Activated naive CD4-positive, alpha-beta T cell treated with anti-CD3 and anti-CD28 coated beads, Interleukin-2, amount 50 U/mL, for 24 hours (primary cell): ENCODE measurements at regions not wholly inside any gene's neighbourhood (a gene's known extent, or its start where the extent isn't known, plus 50 kb on each side); places are given as distances from the start of the nearest gene placed in this dataset.

Source experiments
- H3K27ac Mint-ChIP-seq: one replicate; pipeline ENCODE4 v1.8.0; 2021; ENCODE audit warnings: mild to moderate bottlenecking, mixed read lengths
- H3K27me3 Mint-ChIP-seq: one replicate; pipeline ENCODE4 v1.8.0; 2021; ENCODE audit warnings: mixed read lengths
- H3K36me3 Mint-ChIP-seq: one replicate; pipeline ENCODE4 v1.8.0; 2021; ENCODE audit warnings: mixed read lengths
- H3K4me1 Mint-ChIP-seq: one replicate; pipeline ENCODE4 v1.8.0; 2021; ENCODE audit warnings: mixed read lengths
- H3K4me3 Mint-ChIP-seq: one replicate; pipeline ENCODE4 v1.8.0; 2021; ENCODE audit warnings: mild to moderate bottlenecking, mixed read lengths
- H3K9me3 Mint-ChIP-seq: one replicate; pipeline ENCODE4 v1.8.0; 2021; ENCODE audit warnings: mixed read lengths

- Mint-ChIP-seq H3K36me3 (no peaks in the 10 kb centered on the region), H3K9me3 (no peaks in the 10 kb centered on the region), H3K27ac (no peak overlapping the region), H3K27me3 (peaks cover 9% of the 10 kb centered on the region), H3K4me1 (no peaks in the 10 kb centered on the region), H3K4me3 (no peak overlapping the region)
Observed at GRCh38 chr20:57909763-57910331, 200.0 kb upstream of the PMEPA1 start.

GRCh38 chr20:57908704-57909630 lies 199.2 kb upstream of the PMEPA1 start:
- no peak overlapping the region for H3K27ac Mint-ChIP-seq
- no peaks in the 10 kb centered on the region for H3K9me3 Mint-ChIP-seq
- no peaks in the 10 kb centered on the region for H3K4me1 Mint-ChIP-seq
- peaks cover 16% of the 10 kb centered on the region for H3K27me3 Mint-ChIP-seq
- no peak overlapping the region for H3K4me3 Mint-ChIP-seq
- H3K36me3 Mint-ChIP-seq: no peaks in the 10 kb centered on the region

DNA sequence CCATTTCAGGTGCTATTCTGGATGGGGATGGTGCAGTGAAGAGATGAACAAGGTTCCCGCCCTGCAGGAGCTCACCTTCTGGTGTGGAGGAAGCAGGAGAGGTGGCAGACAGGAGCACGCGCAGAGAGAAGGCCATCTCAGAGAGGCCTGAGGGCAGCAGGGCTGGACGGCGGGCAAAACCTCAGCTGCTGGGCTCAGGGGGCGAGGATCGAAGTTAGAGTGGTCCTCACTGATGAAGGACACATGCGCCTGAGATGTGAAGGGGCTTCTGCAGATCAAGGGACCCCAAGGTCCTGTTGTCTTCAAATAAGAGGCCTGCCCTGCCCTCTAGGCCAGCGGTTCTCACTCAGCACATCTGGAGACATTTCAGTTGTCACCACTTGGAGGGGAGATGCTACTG lies 198.4 kb upstream of the PMEPA1 start:
- Mint-ChIP-seq H3K27ac (no peak overlapping the region), H3K36me3 (no peaks in the 10 kb centered on the region), H3K9me3 (no peaks in the 10 kb centered on the region), H3K4me1 (no peaks in the 10 kb centered on the region), H3K27me3 (peaks cover 16% of the 10 kb centered on the region), H3K4me3 (no peak overlapping the region)

DNA sequence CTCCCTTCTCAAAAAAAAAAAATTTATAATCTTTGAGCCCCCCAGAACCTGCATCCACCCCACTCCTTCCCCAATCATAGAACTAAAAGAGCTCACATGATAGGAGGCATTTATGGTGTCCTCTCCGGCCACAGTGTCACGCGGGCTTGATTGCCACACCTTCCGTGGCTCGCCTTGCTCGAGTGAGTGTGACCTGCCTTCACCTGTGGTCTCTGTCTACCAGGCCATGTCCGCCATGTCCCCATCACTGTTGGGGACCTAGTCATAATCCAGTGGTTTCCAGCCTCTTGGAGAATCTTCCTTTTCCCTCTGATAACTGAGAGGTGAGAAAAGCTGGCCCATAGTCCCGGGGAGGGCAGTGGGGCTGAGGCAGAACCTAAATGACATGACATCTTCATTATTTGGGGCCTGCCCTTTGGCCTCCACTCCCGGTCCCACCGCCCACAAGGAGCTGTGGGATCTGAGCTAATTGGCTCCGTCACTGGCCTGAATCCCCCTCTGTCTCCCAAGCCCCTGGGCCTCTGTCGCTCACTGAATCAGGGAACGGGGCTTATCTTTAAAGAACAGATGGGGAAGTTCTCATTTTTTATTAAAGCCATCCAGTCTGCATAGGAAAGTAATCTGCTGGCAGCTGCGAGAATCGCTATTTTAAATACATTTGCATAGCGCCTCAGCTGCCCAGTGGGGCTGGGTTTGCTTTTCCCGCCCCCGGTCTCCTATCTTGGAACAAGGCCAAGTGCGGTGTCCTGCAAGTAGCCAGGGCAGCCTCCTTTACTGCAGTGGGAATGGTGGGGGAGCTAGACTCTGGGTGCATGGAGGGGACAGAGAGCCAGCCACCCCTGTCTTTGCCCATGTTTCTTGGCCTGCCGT lies 197.6 kb upstream of the PMEPA1 start:
- Mint-ChIP-seq H3K36me3 (no peaks in the 10 kb centered on the region), H3K27me3 (peaks cover 16% of the 10 kb centered on the region), H3K27ac (no peak overlapping the region), H3K4me3 (no peak overlapping the region), H3K4me1 (no peaks in the 10 kb centered on the region), H3K9me3 (no peaks in the 10 kb centered on the region)

- Mint-ChIP-seq H3K4me3 (no peak overlapping the region), H3K9me3 (no peaks in the 10 kb centered on the region), H3K27me3 (peaks cover 13% of the 10 kb centered on the region), H3K27ac (no peak overlapping the region), H3K4me1 (no peaks in the 10 kb centered on the region), H3K36me3 (no peaks in the 10 kb centered on the region)
Observed at GRCh38 chr20:57905448-57905847, 195.6 kb upstream of the PMEPA1 start.

- Mint-ChIP-seq H3K4me3 (no peak overlapping the region), H3K36me3 (no peaks in the 10 kb centered on the region), H3K27me3 (peaks cover 12% of the 10 kb centered on the region), H3K4me1 (no peaks in the 10 kb centered on the region), H3K27ac (no peak overlapping the region), H3K9me3 (no peaks in the 10 kb centered on the region)
Observed at GRCh38 chr20:57904314-57905105, 194.7 kb upstream of the PMEPA1 start.

GRCh38 chr20:57902473-57902872 lies 192.7 kb upstream of the PMEPA1 start:
- no peaks in the 10 kb centered on the region for H3K9me3 Mint-ChIP-seq
- H3K4me1 Mint-ChIP-seq: no peaks in the 10 kb centered on the region
- no peaks in the 10 kb centered on the region for H3K36me3 Mint-ChIP-seq
- no peak overlapping the region for H3K4me3 Mint-ChIP-seq
- H3K27ac Mint-ChIP-seq: no peak overlapping the region
- peaks cover 12% of the 10 kb centered on the region for H3K27me3 Mint-ChIP-seq

DNA sequence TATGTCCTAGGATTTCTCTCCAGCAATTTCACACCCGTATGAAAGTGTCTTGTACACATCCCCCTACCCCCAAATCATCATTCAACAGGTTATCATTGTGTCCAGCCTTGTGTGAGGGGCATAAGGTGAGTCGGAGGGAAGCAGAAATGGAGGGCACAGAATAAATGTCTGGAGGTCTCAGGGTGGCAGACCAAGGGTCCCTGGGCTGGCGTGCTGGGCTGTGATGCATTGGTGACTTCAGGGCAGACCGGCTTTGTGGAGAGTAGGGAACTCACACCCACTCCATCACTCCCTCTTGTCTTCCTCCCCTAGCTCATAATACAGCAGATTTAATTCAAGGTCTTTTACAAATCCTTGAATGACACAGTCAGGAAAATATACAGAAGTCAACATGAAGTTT lies 191.7 kb upstream of the PMEPA1 start:
- Mint-ChIP-seq H3K27ac (no peak overlapping the region), H3K9me3 (no peaks in the 10 kb centered on the region), H3K4me3 (no peak overlapping the region), H3K4me1 (no peaks in the 10 kb centered on the region), H3K27me3 (peaks cover 12% of the 10 kb centered on the region), H3K36me3 (no peaks in the 10 kb centered on the region)

DNA sequence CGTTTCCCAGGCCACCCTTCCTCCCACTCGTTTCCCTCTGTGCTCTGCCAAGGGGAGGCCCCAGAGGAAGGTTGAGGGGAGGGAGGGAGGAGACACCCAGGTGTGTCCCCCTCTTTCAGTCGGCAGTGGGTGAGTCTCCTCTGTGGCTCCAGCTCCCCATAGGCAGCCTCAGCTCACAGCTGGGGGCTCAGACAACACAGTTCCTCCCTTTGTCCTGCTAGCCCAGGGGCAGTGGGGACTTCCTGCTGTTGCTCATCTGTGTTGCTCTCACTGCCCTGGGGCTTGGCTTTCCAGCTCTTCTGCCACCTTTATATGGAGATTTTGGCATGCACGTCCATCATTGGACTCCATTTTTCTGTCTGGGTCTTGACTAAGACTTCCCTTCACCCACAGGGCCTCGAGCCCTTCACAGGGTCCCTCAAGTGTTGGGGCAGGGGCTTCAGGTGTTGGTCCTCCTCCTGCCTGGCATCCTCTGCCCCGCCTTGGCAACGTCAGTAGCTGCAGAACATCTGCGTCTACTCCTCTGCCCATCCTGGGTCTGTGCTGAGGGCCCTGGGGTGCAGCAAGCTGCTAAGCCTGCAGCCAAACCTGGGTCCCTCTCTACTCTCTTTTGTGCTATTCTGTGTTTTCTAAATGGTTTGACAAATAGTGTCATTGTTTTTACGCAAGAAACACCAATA lies 190.6 kb upstream of the PMEPA1 start:
- Mint-ChIP-seq H3K4me3 (no peak overlapping the region), H3K36me3 (no peaks in the 10 kb centered on the region), H3K27me3 (peaks cover 8% of the 10 kb centered on the region), H3K27ac (no peak overlapping the region), H3K4me1 (no peaks in the 10 kb centered on the region), H3K9me3 (no peaks in the 10 kb centered on the region)

DNA sequence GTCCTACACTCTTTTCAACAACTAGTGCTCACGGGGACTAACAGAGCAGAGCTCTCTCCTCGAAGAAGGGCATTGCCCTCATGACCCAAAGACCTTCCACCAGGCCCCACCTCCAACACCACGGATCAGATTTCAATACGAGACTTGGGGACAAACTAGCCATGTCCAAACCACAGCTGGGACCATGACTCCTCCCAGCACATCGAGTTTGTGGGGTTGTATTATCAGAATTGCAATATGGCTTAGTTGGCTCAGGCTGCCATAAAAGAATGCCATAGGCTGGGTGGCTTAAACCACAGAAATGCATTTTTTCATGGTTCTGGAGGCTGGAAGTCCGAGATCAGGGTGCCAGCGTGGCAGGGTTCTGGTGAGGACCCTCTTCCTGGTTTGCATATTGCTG lies 189.7 kb upstream of the PMEPA1 start:
- Mint-ChIP-seq H3K36me3 (no peaks in the 10 kb centered on the region), H3K4me1 (no peaks in the 10 kb centered on the region), H3K27ac (no peak overlapping the region), H3K4me3 (no peak overlapping the region), H3K9me3 (no peaks in the 10 kb centered on the region), H3K27me3 (peaks cover 5% of the 10 kb centered on the region)

GRCh38 chr20:57898332-57898731 lies 188.5 kb upstream of the PMEPA1 start:
- H3K36me3 Mint-ChIP-seq: no peaks in the 10 kb centered on the region
- no peak overlapping the region for H3K4me3 Mint-ChIP-seq
- no peaks in the 10 kb centered on the region for H3K27me3 Mint-ChIP-seq
- no peak overlapping the region for H3K27ac Mint-ChIP-seq
- H3K4me1 Mint-ChIP-seq: no peaks in the 10 kb centered on the region
- H3K9me3 Mint-ChIP-seq: no peaks in the 10 kb centered on the region

DNA sequence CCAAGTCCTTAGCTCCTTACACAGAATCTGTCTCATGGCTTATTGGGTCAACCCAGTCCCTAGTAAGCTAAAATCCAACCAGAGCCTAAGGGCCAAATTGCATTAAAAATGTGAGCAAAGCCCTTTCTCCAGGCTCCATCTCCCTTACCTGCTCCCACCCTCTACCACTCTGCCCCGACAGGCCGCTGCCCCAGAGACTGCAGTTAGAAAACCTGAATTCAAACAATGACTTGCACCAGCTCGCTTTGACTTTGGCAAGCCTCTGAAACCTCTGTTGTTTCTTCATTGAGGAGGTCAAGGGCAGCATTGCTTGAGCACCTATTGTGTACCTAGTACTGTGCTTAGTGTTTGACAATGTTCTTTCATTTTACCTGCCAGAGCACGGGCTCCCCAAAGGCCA lies 188.1 kb upstream of the PMEPA1 start:
- no peaks in the 10 kb centered on the region for H3K4me1 Mint-ChIP-seq
- H3K27me3 Mint-ChIP-seq: no peaks in the 10 kb centered on the region
- H3K36me3 Mint-ChIP-seq: no peaks in the 10 kb centered on the region
- H3K9me3 Mint-ChIP-seq: no peaks in the 10 kb centered on the region
- H3K27ac Mint-ChIP-seq: no peak overlapping the region
- no peak overlapping the region for H3K4me3 Mint-ChIP-seq

DNA sequence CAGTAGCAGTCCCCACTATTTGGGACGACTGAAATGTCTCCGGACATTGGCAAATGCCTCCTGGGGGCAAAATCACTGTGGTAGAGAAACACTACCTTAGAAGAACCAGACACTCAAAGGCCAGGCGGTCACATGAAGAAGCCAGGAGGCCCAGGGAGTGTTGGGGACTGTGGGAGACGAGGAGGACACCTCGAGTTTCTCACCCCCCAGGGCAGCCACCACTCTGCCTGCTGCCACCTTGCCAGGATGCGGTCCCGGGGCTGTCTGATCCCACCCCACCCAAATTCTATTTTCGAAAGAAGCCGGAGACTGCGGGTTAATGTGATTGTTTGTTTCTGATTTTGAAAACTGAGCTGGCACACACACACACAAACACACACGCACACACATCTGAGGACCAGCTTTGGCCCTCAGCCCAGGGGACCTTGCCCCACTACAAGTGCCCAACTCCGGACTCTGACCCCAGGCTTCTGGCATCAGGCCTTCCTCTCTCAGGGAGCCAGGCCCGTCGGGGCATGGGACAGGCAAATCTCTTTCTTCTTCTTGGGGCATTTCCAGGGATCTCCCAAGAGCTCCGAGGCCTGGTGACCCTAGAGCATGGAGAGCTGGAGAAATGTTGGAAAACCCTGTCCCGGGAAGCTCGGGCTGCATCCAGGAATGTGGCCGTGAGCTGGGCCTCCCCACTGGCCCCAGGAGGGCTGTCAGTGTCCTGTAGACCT lies 187.5 kb upstream of the PMEPA1 start:
- H3K4me1 Mint-ChIP-seq: no peaks in the 10 kb centered on the region
- no peak overlapping the region for H3K27ac Mint-ChIP-seq
- no peaks in the 10 kb centered on the region for H3K27me3 Mint-ChIP-seq
- no peak overlapping the region for H3K4me3 Mint-ChIP-seq
- H3K9me3 Mint-ChIP-seq: no peaks in the 10 kb centered on the region
- H3K36me3 Mint-ChIP-seq: no peaks in the 10 kb centered on the region

DNA sequence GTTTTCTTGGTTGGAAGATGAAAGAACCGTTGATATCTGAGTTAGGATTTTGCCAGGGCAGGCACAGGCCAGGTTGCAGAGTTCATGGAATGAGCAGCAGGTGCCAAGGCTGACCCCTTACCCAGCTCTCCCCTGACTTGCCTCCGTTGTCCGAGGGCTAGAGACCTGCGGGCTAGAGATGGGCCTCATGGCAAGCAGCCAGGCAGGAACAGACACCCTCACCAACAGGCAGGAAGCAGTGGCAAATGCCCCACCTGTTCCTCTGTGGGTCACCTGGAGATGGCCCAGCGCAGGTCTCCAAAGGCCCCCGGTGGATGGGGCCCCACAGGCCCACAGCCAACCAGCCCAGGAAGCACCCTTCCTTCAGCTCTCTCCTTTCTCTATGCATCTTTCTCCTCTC lies 186.7 kb upstream of the PMEPA1 start:
- Mint-ChIP-seq H3K4me1 (no peaks in the 10 kb centered on the region), H3K27me3 (no peaks in the 10 kb centered on the region), H3K4me3 (no peak overlapping the region), H3K9me3 (no peaks in the 10 kb centered on the region), H3K36me3 (no peaks in the 10 kb centered on the region), H3K27ac (no peak overlapping the region)
